ENCODE measurements at regions not wholly inside any gene's neighbourhood (a gene's known extent, or its start where the extent isn't known, plus 50 kb on each side); places are given as distances from the start of the nearest gene placed in this dataset.

DNA sequence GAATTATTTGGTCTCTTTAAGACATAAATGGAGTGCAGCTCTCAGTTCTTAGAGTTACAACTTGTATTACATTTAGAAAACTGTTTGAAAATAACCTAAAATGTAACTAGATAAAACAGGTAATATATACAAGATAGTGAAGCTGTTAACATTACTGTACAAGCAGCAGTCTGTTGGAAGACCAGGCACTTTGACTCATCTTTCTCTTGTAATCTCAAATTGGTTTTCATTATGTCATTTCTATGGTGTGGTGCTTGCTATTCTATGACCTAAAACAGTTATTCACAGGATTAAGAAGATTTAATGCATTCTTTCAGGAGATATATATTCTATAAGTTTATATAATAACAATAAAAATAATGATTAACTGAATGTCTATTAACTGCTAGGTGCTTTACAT lies 282.5 kb upstream of the PITX2 start:
- TF ChIP-seq EZH2 (IDR thresholded peaks at IDR 0.05) (no peak), POLR2AphosphoS5 (IDR thresholded peaks at IDR 0.05; ENCODE audit: borderline replicate concordance, low read depth, low read length) (no peak)

Data from SK-N-MC (cell line).